Endodermal cell (in vitro differentiated cells): ENCODE measurements at regions not wholly inside any gene's neighbourhood (a gene's known extent, or its start where the extent isn't known, plus 50 kb on each side); places are given as distances from the start of the nearest gene placed in this dataset.

Source experiments
- DNase-seq: peaks from one replicate; pipeline ENCODE4 v3.0.0-alpha.2; 2017
- H3K27ac ChIP-seq: 2 replicates; pipeline ENCODE4 v1.5.1; 2013; ENCODE audit warnings: mild to moderate bottlenecking, low read depth, low read length, moderate library complexity
- H3K27me3 ChIP-seq: 2 replicates; pipeline ENCODE4 v1.6.1; 2013; ENCODE audit warnings: mild to moderate bottlenecking, low read length, moderate library complexity; ENCODE audit not compliant: insufficient read depth, control insufficient read depth, poor library complexity, severe bottlenecking
- H3K36me3 ChIP-seq: 2 replicates; pipeline ENCODE4 v1.7.0; 2013; ENCODE audit warnings: mild to moderate bottlenecking, low read length, moderate library complexity; ENCODE audit not compliant: control insufficient read depth, insufficient read depth
- H3K4me1 ChIP-seq: one replicate; pipeline ENCODE4 v1.7.0; 2013; ENCODE audit warnings: low read length; ENCODE audit not compliant: control insufficient read depth, insufficient read depth
- H3K4me3 ChIP-seq: 2 replicates; pipeline ENCODE4 v1.5.1; 2013; ENCODE audit warnings: mild to moderate bottlenecking, low read length, moderate library complexity
- H3K9ac ChIP-seq: 2 replicates; pipeline ENCODE4 v1.6.1; 2013; ENCODE audit warnings: mild to moderate bottlenecking, low read length, moderate library complexity; ENCODE audit not compliant: poor library complexity, severe bottlenecking; ENCODE audit errors: extremely low read depth
- H3K9me3 ChIP-seq: 2 replicates; pipeline ENCODE4 v1.6.1; 2013; ENCODE audit warnings: mild to moderate bottlenecking, low read length, moderate library complexity; ENCODE audit not compliant: control insufficient read depth
- H3K27ac Mint-ChIP-seq: 2 replicates; pipeline ENCODE4 v1.8.0; 2020; ENCODE audit warnings: mixed read lengths
- H3K27me3 Mint-ChIP-seq: 2 replicates; pipeline ENCODE4 v1.8.0; 2021; ENCODE audit warnings: mild to moderate bottlenecking, mixed read lengths; ENCODE audit not compliant: insufficient read depth
- H3K36me3 Mint-ChIP-seq: 2 replicates; pipeline ENCODE4 v1.8.0; 2020; ENCODE audit warnings: low read depth, mixed read lengths
- H3K4me1 Mint-ChIP-seq: 2 replicates; pipeline ENCODE4 v1.8.0; 2020; ENCODE audit warnings: mixed read lengths
- H3K4me3 Mint-ChIP-seq: 2 replicates; pipeline ENCODE4 v1.8.0; 2020; ENCODE audit warnings: mild to moderate bottlenecking, moderate library complexity, mixed read lengths
- H3K9me3 Mint-ChIP-seq: 2 replicates; pipeline ENCODE4 v1.8.0; 2020; ENCODE audit warnings: mild to moderate bottlenecking, mixed read lengths
- CTCF ChIP-seq: fragments of 200-600 bp; sonication (generic); conservative IDR thresholded peaks from 2 replicates; pipeline ENCODE4 v1.5.0; 2021; ENCODE audit warnings: antibody characterized with exemption, mild to moderate bottlenecking
- WGBS, 2 experiments: methylation state at CpG; one replicate each; pipeline versions ENCODE4 v1.1.5 to v1.1.7; 2013; ENCODE audit warnings: missing lambda C conversion rate in 2 of 2, mixed read lengths in 1 of 2; ENCODE audit not compliant: insufficient coverage in 1 of 2, insufficient read length in 1 of 2; 5-methylcytosine and 5-hydroxymethylcytosine counted together

- TF ChIP-seq CTCF = no peak
- 96 to 100% methylated on average over 4 to 7 of the region's 7 CpGs for WGBS, 2 experiments
- H3K4me1 Mint-ChIP-seq = no peaks in the 10 kb centered on the region
- H3K27ac Mint-ChIP-seq = no peak overlapping the region
- Histone ChIP-seq H3K27me3 (no peaks in the 10 kb centered on the region), H3K9ac (no peak overlapping the region), H3K4me1 (no peaks in the 10 kb centered on the region), H3K27ac (no peak overlapping the region), H3K4me3 (no peak overlapping the region), H3K9me3 (no peaks in the 10 kb centered on the region), H3K36me3 (no peaks in the 10 kb centered on the region)
- DNase-seq = peak; percentile 22
- H3K4me3 Mint-ChIP-seq = no peak overlapping the region
- H3K9me3 Mint-ChIP-seq = no peaks in the 10 kb centered on the region
- no peaks in the 10 kb centered on the region for H3K36me3 Mint-ChIP-seq
- H3K27me3 Mint-ChIP-seq = no peaks in the 10 kb centered on the region
Observed at GRCh38 chr10:44184633-44185314, 200.1 kb downstream of the CXCL12 start.

DNA sequence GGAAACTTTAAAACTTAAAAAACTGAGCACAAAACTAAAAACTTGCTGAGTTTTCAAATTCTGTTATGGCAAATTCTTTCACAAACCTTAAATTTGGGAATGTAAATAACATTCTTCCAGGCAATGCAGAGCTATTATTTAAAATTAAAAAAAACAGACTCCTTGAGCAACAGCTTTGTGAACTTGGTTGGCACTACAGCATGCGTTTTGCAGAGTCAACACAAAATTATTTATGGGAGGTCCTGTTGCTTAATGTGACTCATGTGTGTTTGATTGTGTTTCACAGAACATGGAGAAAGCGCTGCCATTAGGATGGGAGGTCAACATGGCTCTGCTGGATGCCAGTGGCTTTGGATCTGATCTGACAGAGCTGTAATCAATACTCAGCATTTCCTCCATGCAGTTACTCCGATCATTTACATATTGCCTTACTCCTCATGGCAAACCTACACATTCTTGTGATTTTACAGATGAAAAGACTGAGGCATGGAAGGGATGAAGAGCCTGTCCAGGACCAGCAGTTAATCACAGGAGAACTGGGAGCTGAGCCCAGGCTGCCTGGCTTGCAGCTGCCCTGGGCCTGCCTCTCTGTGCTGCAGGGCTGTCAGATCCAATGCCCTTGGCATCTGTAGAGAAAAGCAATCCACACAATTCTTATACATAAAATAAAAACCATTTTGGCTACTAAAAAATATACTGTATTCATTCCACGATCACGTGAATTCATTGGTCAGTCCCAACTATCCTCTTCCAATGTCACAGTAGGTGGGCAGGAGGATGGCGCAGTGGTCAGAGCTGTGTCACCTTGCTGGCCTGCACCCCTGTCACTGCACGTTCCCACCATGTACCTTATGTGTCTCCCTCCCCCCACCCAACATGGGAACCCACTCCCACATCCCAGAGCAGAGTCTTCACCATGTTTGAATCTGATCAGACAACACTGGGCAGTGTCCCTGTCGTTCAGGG lies 200.9 kb downstream of the CXCL12 start:
- no peak for TF ChIP-seq CTCF
- Mint-ChIP-seq H3K27ac (no peak overlapping the region), H3K9me3 (no peaks in the 10 kb centered on the region), H3K4me1 (no peaks in the 10 kb centered on the region), H3K4me3 (no peak overlapping the region), H3K27me3 (no peaks in the 10 kb centered on the region), H3K36me3 (no peaks in the 10 kb centered on the region)
- Histone ChIP-seq H3K4me3 (no peak overlapping the region), H3K36me3 (no peaks in the 10 kb centered on the region), H3K27ac (no peak overlapping the region), H3K4me1 (no peaks in the 10 kb centered on the region), H3K9ac (no peak overlapping the region), H3K9me3 (no peaks in the 10 kb centered on the region), H3K27me3 (no peaks in the 10 kb centered on the region)
- DNase-seq = no peak
- WGBS, 2 experiments = 79 to 94% methylated on average over 5 to 8 of the region's 8 CpGs

- Mint-ChIP-seq H3K9me3 (no peaks in the 10 kb centered on the region), H3K36me3 (no peaks in the 10 kb centered on the region), H3K4me3 (no peak overlapping the region), H3K27me3 (no peaks in the 10 kb centered on the region), H3K27ac (no peak overlapping the region), H3K4me1 (no peaks in the 10 kb centered on the region)
- H3K27ac ChIP-seq = no peak overlapping the region
- H3K9me3 ChIP-seq = no peaks in the 10 kb centered on the region
- no peak for DNase-seq
- no peaks in the 10 kb centered on the region for H3K27me3 ChIP-seq
- H3K9ac ChIP-seq = no peak overlapping the region
- no peaks in the 10 kb centered on the region for H3K4me1 ChIP-seq
- no peak overlapping the region for H3K4me3 ChIP-seq
- WGBS, 2 experiments = 90 to 100% methylated on average over 2 of the region's 2 CpGs
- H3K36me3 ChIP-seq = no peaks in the 10 kb centered on the region
- no peak for TF ChIP-seq CTCF
Observed at GRCh38 chr10:44182909-44183308, 202.0 kb downstream of the CXCL12 start.
